ENCODE measurements at regions not wholly inside any gene's neighbourhood (a gene's known extent, or its start where the extent isn't known, plus 50 kb on each side); places are given as distances from the start of the nearest gene placed in this dataset.

DNA sequence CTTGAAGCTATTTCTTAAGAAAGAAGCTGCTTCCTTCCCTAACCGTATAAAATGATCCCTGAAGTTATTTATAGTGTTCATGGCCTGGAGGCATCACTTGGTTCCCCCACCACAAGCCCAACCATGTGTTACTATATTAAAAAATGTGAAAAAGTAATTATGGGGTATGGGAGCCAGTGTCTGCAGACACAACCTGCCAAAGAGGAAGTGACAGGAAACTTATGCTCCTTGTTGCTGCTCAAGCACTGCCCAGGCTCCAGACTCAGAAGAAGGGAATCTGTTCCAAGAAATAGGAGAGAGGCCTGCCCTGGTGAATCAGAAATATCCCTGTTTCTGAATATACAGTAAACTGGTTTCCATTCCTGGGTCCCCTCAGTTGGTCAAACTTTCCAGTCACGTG, 217.2 kb upstream of the BMP4 start:
- DNase-seq (ENCODE audit: low read depth in 2 of 2): no peak

DNA sequence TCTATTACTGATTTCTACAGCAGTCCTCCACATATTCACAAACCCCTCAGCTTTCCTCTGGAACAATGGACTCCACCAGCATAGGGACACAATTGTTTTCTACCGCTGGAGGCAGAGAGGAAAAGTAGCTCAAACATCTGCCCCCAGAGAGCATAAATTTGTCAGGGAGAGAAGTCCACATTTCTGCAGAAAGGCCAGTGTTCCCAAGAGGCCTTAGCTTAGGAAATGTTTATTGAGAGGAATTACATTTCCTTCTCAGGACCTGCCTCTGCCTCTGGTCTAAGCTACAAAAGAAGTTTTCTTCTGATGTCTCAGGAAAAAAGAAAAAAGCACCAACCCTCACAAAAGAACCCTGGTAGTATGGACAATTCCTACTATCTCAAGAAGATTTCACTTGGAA, 217.8 kb upstream of the BMP4 start:
- no peak for DNase-seq (ENCODE audit: low read depth in 2 of 2)

GRCh38 chr14:54175298-54175942, 218.8 kb upstream of the BMP4 start:
- DNase-seq (ENCODE audit: low read depth in 2 of 2): peak; percentile 4 to 6

- no peak for DNase-seq (ENCODE audit: low read depth in 2 of 2)
Measured at GRCh38 chr14:54177019-54177418, 219.8 kb upstream of the CDKN3 start.

DNA sequence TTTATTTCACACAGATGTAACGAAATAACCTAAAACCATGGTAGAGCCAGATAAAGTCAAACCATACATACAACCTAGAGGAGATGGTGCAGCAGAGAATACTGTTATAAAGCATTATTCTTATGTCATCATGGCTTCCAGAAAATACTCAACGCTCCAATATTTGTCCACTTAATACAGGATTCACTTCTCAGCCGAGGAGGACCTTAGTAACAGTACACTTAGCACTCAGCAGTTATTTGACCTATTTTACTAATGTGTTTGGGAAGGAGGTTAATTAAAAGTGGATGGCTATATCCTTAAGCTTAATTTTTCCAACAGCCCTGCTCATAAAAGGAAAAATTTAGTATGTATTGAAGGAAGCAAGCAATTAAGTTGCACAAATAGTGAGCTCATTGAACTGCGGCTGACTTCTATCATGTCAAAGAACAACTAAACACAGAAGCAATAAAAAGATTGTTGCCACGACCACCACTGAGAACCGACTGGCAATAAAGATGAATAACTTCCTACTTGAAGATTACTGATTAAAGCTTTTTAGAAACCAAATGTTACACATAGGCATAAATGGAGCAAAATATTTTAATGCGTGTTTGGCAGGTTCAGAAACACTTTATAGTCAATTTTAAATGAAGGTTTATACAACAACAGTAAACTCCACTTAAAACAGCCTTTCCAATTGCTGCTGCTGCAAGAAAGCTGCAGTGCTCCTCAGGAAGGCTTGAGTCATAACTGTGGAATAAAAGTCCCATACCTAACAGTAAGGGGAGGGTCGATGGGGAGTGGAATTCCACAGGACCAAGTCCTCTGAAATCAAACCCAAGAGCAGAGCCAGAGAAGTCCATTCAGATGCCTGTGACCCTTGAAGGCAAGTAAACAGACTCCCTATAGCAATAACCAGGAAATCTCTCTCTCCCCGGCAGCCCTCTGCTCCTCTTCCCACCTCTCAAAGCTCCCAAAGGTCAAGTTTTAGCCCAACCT, 218.9 kb upstream of the CDKN3 start:
- no peak for DNase-seq (ENCODE audit: low read depth in 2 of 2)

GRCh38 chr14:54182419-54183045, 214.3 kb upstream of the CDKN3 start:
- no peak for DNase-seq (ENCODE audit: low read depth in 2 of 2)

DNA sequence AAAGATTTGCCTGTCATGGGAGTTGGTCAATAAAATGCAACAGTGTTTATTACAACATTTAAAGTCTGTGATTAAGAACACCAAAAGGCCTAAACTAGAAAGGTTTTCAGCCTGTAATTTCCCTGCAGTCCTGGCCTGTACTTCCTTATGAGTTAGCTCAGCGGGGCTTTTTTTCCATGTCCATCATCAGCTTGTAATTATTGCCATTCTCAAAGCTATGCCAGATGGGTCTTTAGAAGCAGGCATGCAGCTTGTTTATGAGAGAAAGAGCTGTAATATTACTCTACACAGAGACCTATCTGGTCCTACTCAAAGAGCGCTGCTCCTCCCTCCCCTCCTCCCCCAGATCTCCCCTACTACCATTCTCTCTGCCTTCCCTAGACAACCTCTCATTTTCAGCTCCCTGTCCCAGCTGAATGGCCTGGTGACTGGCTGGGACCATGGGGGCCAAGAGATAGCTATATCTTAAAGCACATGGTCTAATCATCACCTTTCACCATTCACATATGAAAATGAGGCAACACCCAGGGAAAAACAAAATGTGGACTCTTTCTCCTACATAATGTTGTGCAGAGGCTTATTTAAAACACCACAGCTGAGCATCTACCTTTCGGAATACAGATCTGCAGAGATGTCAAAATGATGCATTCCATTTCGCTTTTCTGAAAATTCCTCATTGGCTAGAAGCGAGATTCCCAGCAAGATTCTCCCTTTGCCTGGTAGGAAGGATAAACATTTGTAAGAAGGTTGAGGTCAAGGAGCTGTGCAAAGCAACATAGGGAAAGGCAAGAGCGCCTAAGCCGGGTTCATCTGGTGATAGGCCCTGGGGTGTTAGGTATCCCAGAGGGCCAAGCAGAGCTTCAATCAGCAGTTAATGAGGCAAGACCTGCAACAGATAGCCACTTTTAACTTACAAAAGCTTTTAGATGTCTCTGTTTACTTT, 209.7 kb upstream of the CDKN3 start:
- no peak for DNase-seq (ENCODE audit: low read depth in 2 of 2)

- DNase-seq (ENCODE audit: low read depth in 2 of 2): no peak
Measured at GRCh38 chr14:54188064-54188666, 208.6 kb upstream of the CDKN3 start.

GRCh38 chr14:54189333-54189732, 207.5 kb upstream of the CDKN3 start:
- no peak for DNase-seq (ENCODE audit: low read depth in 2 of 2)

GRCh38 chr14:54189748-54190354, 207.0 kb upstream of the CDKN3 start:
- no peak for DNase-seq (ENCODE audit: low read depth in 2 of 2)

GRCh38 chr14:54191846-54192245, 205.0 kb upstream of the CDKN3 start:
- no peak for DNase-seq (ENCODE audit: low read depth in 2 of 2)

GRCh38 chr14:54192610-54193009, 204.2 kb upstream of the CDKN3 start:
- DNase-seq (ENCODE audit: low read depth in 2 of 2): no peak

GRCh38 chr14:54193871-54194270, 202.9 kb upstream of the CDKN3 start:
- no peak for DNase-seq (ENCODE audit: low read depth in 2 of 2)

- DNase-seq (ENCODE audit: low read depth in 2 of 2): no peak
Measured at GRCh38 chr14:54194501-54194900, 202.3 kb upstream of the CDKN3 start.

DNA sequence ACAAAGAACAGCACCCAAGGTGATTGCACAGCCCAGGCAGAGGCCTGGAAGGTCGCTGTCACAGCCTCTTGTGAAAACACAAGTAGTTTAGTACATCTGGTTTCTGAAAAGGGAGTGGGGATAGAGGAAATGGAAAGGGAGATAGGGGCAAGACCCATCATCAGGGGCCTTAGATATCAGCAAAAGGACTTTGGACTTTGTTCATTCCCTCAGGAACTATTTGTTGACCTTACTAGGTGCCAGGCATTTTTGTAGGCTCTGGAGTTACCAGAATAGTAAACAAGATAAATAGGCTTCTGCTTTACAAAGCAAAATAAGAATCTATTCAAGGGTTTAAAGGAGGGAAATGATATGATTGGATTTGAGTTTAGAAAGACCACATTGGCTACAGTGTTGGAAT, 199.4 kb upstream of the CDKN3 start:
- DNase-seq (ENCODE audit: low read depth in 2 of 2): no peak

DNA sequence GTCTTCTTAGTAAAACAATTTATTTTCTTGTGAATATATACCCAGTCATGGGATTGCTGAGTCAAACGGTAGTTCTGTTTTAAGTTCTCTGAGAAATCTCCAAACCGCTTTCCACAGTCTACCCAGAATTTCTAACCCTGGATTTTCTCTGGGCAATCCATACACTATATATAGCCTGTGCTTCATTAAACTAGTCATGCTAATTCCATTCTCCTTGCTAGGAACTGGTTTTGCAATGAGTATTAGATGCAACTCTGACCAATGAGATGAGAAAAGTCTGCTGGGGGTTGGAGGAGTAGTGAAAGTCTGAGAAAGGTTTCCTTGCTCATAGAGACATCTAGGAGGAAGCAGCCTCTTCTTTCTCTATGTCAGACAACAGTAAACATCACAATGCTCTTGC, 196.1 kb upstream of the CDKN3 start:
- DNase-seq (ENCODE audit: low read depth in 2 of 2): no peak

- DNase-seq (ENCODE audit: low read depth in 2 of 2): no peak
Measured at GRCh38 chr14:54202288-54202687, 194.5 kb upstream of the CDKN3 start.

GRCh38 chr14:54206516-54206915, 190.3 kb upstream of the CDKN3 start:
- no peak for DNase-seq (ENCODE audit: low read depth in 2 of 2)

DNA sequence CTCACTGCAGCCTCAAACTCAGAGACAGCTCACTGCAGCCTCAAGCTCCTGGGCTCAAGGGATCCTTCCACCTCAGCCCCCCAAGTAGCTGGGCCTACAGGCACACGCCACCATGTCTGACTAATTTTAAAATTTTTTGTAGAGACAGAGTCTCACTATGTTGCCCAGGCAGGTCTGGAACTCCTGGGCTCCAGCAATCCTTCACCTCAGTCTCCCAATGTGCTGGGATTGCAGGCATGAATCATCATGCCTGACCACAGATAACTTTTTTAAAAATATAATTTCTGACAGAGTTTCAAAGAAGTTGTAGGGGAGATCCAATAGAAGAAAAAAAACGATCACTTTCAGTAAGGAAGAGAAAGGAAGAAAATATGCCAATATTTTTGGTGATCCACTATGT, 189.7 kb upstream of the CDKN3 start:
- no peak for DNase-seq (ENCODE audit: low read depth in 2 of 2)

Measured in stimulated activated CD8-positive, alpha-beta memory T cell treated with anti-CD3 and anti-CD28 coated beads, Interleukin-15, amount 100 ng/mL, for 48 hours (primary cell).